HG02938 (cell line): ENCODE measurements at regions not wholly inside any gene's neighbourhood (a gene's known extent, or its start where the extent isn't known, plus 50 kb on each side); places are given as distances from the start of the nearest gene placed in this dataset.

Experiments
- ATAC-seq: cut with Tn5 transposase; IDR thresholded peaks from one replicate; pipeline ENCODE4 v1.9.1; 2021; ENCODE audit warnings: mild to moderate bottlenecking, moderate library complexity; ENCODE audit not compliant: unreplicated experiment

- ATAC-seq, result no peak
Measured at GRCh38 chr7:155213955-155214740, 83.5 kb upstream of the INSIG1 start.

- ATAC-seq, result no peak
Measured at GRCh38 chr7:155215576-155216325, 81.9 kb upstream of the INSIG1 start.

- ATAC-seq, result no peak
Measured at GRCh38 chr7:155216475-155217272, 81.0 kb upstream of the INSIG1 start.

- ATAC-seq, result no peak
Measured at GRCh38 chr7:155217634-155218033, 80.0 kb upstream of the INSIG1 start.

GRCh38 chr7:155218276-155219153, 79.2 kb upstream of the INSIG1 start:
- ATAC-seq, result no peak

- ATAC-seq, result no peak
Measured at GRCh38 chr7:155219154-155219531, 78.5 kb upstream of the INSIG1 start.

- ATAC-seq, result no peak
Measured at GRCh38 chr7:155219947-155220769, 77.5 kb upstream of the INSIG1 start.

- no peak for ATAC-seq
Measured at GRCh38 chr7:155220903-155221302, 76.8 kb upstream of the INSIG1 start.

- ATAC-seq, result no peak
Measured at GRCh38 chr7:155221547-155221946, 76.1 kb upstream of the INSIG1 start.

- no peak for ATAC-seq
Measured at GRCh38 chr7:155222061-155222460, 75.6 kb upstream of the INSIG1 start.

- no peak for ATAC-seq
Measured at GRCh38 chr7:155222573-155222972, 75.1 kb upstream of the INSIG1 start.

- ATAC-seq, result no peak
Measured at GRCh38 chr7:155223021-155223420, 74.7 kb upstream of the INSIG1 start.

- no peak for ATAC-seq
Measured at GRCh38 chr7:155223503-155223902, 74.2 kb upstream of the INSIG1 start.

GRCh38 chr7:155224116-155224811, 73.4 kb upstream of the INSIG1 start:
- no peak for ATAC-seq

GRCh38 chr7:155225095-155225494, 72.6 kb upstream of the INSIG1 start:
- ATAC-seq, result no peak

GRCh38 chr7:155225516-155225915, 72.2 kb upstream of the INSIG1 start:
- ATAC-seq, result no peak

- ATAC-seq, result no peak
Measured at GRCh38 chr7:155226261-155227003, 71.2 kb upstream of the INSIG1 start.

- no peak for ATAC-seq
Measured at GRCh38 chr7:155227004-155227787, 70.5 kb upstream of the INSIG1 start.
